ENCODE measurements at regions not wholly inside any gene's neighbourhood (a gene's known extent, or its start where the extent isn't known, plus 50 kb on each side); places are given as distances from the start of the nearest gene placed in this dataset.
A peak's percentile ranks its signal among the peaks of the same experiment; 100 is the strongest.

- DNase-seq: no peak
Measured at GRCh38 chr5:74426506-74426905, 214.0 kb downstream of the ENC1 start.

DNA sequence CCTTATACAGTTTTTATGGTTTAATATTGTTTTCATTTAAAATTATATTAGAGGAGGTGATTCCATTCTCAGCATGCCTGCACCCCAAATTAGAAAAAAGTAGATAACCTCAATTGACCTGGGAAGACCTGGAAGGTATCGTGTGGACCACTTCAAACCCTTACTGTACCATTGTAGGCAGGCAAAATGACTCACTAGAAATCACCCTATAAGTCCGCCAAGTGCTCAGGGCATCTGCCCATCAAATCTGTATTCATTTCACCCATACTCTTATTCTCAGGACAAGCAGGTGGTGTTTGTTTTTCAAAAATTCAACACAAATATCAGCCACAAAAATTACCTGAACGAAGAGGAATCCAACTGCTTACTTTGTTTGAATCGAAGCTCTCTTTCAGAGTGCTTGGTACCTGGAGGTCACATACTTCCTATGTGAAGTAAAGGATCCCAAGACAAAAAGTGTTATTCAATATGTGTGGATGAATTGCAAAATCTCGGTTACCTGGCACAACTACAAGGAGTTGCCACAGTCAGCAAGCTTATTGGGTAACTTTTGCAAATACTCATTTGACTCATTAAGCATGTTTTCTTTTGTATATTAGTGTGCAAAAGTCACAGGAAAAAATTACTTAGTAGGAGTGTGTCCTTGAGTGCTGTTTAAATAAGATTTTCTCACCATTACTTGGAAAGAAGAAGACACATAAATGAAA, 216.2 kb downstream of the ENC1 start:
- DNase-seq: no peak

DNA sequence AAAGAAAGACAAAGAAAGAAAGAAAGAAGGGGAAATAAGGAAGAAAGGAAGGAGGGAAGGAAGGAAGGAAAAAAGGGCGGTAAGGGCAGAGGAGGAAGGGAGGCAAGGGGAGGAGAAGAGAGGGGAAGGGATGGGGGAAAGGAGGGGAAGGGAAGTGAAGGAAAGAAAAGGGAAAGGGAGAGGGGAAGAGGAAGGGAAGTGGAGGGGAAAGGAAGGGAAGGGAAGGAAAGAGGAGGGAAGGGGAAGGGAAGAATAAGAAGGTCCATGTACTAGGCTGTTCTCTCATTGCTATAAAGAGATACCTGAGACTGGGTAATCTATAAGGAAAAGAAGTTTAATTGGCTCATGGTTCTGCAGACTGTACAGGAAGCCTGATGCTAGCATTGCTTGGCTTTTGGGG, 217.1 kb downstream of the ENC1 start:
- no peak for DNase-seq

DNA sequence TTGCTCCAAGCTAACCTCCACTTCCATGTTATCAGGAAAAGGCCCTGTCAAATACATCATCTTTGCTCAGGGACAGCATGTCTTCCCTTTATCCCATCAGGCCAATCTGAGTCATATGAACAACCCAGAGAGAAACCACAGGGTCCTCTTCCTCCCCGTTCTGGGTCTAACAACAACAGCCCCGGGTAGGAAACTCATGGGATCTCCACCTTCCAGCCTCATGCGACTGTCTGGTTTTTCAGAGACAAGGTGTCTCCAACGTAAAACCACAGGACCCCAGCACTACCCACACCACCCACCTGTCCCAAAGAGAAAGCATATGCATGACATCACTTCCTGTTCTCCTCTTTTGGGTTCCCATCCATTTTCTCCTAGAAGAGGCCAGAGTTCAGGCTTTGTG, 217.9 kb downstream of the ENC1 start:
- no peak for DNase-seq

- DNase-seq: no peak
Measured at GRCh38 chr5:74422030-74422429, 218.5 kb downstream of the ENC1 start.

DNA sequence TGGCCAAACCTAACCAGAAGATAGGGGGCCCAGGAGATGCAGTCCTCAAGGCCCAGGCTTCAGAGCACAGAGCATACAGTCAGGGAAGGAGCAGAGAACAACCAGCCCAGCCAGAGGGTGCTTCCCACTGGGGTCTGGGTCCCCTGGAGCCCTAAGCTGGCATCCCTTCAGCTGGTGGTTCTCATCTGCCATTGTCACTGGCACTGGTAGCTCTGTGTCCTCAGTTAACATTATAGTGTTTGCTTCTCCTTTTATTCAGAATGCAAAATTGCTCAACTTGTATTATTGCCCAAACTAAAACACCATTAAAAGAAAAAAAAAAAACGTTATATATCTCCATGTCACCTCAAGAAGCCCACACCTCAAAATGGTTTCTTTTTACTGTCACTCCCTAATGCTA, 219.2 kb downstream of the ENC1 start:
- no peak for DNase-seq

- no peak for DNase-seq
Measured at GRCh38 chr5:74420947-74421346, 219.6 kb downstream of the ENC1 start.

DNA sequence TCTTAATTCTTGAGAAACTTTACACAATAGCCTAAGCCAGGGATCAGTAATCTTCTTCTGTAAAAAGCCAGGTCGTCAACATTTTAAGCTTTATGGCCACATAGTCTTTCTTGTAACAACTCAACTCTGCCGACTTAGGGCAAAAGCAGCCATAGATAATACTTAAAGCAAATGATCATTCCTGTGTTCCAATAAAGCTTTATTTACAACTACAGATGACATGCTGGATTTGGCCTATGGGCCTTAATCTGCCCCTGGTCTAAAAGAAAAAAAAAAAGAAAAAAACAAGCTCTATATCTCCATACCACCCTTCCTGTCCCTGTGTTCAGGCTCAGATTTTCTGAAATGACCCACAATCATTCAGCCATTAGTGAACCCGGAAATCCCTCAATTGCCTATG, 220.3 kb downstream of the ENC1 start:
- DNase-seq: no peak

DNA sequence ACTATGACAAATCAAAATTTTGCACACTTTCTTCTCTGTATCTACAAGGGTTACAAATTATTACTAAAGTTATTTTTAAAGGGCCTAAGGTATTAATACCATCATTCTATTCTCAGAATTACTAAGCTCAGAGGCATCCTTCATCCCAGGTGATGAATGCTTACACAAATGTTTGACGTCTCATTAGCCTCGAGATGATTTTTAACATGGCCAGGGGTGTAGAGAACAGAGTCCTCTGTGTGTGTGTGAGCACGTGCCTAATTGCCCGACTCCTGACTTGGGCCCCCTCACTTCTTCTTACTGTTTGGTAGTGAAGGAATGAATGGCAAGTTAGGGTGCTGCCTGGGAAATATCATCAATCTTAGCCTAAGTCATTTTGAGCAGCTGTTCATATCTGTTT, 221.1 kb downstream of the ENC1 start:
- DNase-seq: no peak

DNA sequence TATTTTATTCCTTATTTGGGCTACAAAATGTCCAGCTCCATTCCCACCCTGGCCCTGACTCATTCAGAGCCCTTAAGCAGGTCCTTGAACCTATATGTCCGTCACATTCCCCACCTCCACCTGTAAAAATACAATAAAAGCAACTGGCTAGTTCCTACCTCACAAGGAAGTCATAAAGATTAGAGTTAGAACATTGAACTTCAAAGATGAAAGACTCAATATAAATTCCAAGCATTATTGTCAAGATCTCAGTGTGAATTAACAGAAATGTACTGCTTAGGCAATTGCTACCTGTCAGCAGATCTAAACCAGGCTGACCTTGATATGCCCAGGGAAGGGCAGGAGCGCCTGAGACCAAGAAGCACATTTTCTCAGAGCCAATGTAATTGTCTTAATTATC, 221.8 kb downstream of the ENC1 start:
- DNase-seq: no peak

- no peak for DNase-seq
Measured at GRCh38 chr5:74418261-74418660, 222.3 kb downstream of the ENC1 start.

- DNase-seq: no peak
Measured at GRCh38 chr5:74415695-74416102, 224.8 kb downstream of the ENC1 start.

DNA sequence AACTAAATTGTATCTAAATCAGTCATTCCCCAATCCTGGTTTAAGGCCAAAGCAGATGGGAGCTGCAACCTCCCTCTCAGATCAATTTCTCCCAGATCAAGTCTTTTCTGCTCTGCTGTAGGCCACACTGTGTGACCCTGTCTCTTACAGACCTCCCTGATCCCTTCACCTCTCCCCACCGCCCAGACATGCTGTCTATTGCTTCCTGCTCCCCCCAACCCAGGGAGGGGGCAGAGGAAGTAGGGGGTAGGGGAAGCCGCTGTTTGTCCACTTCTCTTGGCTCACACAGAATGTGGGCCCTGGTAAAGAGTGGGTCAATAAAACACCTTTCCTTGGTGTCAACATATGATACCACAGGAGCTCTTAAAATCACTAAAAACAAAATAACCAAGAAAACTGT, 226.3 kb downstream of the ENC1 start:
- DNase-seq: no peak

DNA sequence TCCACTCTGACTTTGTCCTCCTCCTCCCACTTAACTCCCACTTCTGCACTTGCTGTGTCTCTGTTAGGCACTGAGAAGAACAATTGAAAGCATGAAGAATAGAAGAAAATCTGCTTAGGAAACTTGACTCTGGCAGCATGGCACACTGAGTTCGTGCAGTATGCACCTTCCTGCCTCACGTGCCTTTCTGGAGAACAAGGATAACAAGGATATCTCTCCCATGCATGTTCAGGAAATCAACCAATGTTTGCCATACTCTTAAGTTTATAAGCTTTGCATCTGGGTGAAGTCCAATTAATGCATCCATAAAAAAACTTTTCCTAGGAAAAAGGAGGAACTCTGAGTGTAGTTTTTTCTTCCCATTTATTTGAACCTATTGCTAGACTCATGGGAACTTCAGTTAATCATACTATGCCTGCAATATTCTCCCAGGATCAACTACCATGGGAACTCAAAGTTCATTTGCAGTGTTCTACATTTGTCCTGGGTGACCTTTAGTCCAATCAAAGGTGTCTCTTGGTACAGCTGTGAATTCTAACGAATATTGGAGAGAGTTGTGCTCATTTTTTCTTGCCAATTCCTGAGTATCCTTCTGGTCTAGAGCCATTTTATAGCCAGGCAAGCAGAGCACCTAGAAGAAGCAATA, 227.0 kb downstream of the ENC1 start:
- no peak for DNase-seq

- DNase-seq: no peak
Measured at GRCh38 chr5:74412066-74412465, 228.5 kb downstream of the ENC1 start.

DNA sequence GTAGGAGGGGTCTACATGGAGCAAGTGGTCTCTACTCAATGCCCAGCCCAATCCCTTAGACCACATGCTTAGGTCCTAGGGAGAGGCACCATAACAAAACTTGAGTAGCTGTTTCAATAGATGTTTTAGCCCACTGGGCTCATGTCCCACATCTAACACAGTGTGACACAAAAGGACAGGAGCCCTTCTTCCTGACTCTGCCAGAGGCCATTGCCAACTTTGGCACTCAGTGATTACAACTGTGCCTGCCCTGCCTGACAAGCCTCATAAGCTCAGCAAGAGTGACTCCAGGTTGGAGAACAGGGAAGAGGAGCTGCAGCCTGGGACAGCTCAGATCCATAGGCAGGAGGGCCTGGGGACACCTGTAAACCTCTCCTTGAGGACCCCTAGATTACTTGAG, 230.8 kb downstream of the ENC1 start:
- no peak for DNase-seq

DNA sequence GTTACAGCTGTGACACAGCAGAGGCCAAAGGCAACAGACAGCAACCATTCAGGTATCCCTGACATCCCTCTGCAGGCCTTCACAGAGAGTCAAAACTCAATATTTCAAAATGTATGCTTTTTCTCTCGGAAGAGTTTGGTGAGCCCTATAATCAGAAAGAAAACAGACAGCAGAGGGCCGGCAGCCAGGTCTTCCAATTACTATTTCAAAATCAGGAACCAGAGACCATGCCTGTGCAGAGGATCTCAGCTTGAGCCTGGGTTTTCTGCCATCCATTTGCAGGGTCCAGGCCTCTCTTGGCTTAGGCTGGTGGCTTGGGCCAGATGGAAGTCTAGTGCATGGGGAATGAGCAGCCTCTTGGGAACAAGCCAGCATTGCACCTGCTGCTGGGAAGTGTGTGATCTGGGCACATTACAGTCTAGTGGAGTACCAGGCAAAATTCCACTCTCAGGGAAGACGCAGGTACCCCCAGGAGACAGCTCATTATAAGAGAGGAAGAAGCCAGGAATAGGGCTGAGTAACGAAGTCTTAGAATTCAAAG, 231.3 kb downstream of the ENC1 start:
- no peak for DNase-seq

GRCh38 chr5:74408150-74409043, 232.1 kb downstream of the ENC1 start:
- DNase-seq: no peak

DNA sequence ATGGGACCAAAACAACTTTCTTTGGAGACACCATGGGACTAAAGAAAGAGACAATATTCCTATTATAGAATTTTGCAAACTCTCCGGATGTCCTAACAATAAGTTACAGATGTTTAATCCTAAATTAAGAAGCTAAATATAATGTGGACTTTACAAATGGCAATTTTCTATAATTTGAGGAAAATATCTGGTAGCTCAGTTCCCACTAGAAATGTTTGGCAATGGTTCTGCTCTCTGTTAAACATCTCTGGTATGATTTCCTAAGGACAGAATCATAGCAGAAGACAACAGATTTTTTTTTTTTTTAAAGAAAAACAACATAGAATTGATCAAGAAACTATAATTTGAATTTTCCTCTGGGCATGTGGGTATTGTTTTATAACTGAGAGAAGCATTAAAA, 232.8 kb downstream of the ENC1 start:
- DNase-seq: peak; percentile 52

DNA sequence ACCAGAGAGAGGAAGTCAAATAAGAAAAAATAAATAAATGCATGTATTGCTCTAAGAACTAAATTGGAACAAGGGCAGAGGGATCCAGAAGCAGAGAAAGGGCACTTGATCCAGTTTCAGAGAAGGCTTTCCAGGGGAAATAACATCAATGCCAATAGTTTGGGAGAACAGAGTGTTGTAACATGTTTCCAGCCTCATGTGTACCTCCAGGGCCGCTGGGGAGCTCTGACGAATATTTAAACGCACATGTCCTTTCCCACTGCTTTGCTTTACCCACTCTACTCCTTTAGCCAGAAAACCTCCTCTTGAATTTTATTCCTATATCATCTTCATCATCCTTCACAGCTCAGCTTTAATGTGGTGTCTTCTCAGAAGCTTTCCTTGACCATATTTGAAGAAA, 233.7 kb downstream of the ENC1 start:
- DNase-seq: no peak

DNA sequence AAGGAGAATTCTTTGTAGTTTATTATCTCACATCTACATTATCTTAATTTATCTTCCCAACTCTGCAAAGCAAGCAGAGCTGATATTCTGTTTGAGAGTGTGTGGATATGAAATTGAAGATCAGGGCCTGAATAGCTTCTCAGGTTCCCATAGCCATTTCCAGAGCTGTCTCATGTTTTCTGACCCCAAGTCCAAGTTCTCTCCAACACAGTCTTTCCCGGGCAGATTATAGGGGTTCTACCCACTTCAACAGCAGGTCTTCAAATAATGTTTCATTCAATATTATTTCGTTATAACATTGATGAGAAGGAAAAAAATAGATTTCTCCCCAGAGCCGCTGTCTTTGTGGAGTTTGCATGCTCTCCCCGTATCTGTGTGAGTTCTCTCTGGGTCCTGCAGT, 234.9 kb downstream of the ENC1 start:
- no peak for DNase-seq

Measured in muscle of arm (tissue), 1 donor.